ENCODE measurements at regions not wholly inside any gene's neighbourhood (a gene's known extent, or its start where the extent isn't known, plus 50 kb on each side); places are given as distances from the start of the nearest gene placed in this dataset.

- TF ChIP-seq RAD21 (IDR thresholded peaks at IDR 0.05; ENCODE audit: low read depth) (no peak), TAF1 (IDR thresholded peaks at IDR 0.05; ENCODE audit: low read depth) (no peak), EP300 (IDR thresholded peaks at IDR 0.05; ENCODE audit: borderline replicate concordance) (no peak), CEBPB (IDR thresholded peaks at IDR 0.05) (no peak), CREB1 (IDR thresholded peaks at IDR 0.05; ENCODE audit: low read depth) (no peak)
- TF ChIP-seq, protein P1, sequence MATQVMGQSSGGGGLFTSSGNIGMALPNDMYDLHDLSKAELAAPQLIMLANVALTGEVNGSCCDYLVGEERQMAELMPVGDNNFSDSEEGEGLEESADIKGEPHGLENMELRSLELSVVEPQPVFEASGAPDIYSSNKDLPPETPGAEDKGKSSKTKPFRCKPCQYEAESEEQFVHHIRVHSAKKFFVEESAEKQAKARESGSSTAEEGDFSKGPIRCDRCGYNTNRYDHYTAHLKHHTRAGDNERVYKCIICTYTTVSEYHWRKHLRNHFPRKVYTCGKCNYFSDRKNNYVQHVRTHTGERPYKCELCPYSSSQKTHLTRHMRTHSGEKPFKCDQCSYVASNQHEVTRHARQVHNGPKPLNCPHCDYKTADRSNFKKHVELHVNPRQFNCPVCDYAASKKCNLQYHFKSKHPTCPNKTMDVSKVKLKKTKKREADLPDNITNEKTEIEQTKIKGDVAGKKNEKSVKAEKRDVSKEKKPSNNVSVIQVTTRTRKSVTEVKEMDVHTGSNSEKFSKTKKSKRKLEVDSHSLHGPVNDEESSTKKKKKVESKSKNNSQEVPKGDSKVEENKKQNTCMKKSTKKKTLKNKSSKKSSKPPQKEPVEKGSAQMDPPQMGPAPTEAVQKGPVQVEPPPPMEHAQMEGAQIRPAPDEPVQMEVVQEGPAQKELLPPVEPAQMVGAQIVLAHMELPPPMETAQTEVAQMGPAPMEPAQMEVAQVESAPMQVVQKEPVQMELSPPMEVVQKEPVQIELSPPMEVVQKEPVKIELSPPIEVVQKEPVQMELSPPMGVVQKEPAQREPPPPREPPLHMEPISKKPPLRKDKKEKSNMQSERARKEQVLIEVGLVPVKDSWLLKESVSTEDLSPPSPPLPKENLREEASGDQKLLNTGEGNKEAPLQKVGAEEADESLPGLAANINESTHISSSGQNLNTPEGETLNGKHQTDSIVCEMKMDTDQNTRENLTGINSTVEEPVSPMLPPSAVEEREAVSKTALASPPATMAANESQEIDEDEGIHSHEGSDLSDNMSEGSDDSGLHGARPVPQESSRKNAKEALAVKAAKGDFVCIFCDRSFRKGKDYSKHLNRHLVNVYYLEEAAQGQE (IDR thresholded peaks at IDR 0.05; ENCODE audit: low read depth): no peak
Observed at GRCh38 chr6:22072949-22073348, 223.9 kb downstream of the PRL start.
